Mesothelial cell of epicardium (in vitro differentiated cells): ENCODE measurements at regions not wholly inside any gene's neighbourhood (a gene's known extent, or its start where the extent isn't known, plus 50 kb on each side); places are given as distances from the start of the nearest gene placed in this dataset.

Source experiments
- DNase-seq, 2 experiments: peaks; one replicate each; pipeline ENCODE4 v3.0.0; 2021; ENCODE audit warnings: low spot score in 2 of 2; ENCODE audit not compliant: unreplicated experiment in 2 of 2
- H3K27ac Mint-ChIP-seq: 2 replicates; pipeline ENCODE4 v1.8.0; 2021; ENCODE audit warnings: mixed read lengths
- H3K27me3 Mint-ChIP-seq: 2 replicates; pipeline ENCODE4 v1.8.0; 2021; ENCODE audit warnings: low read depth, mixed read lengths
- H3K36me3 Mint-ChIP-seq: 2 replicates; pipeline ENCODE4 v1.8.0; 2021; ENCODE audit warnings: mixed read lengths
- H3K4me1 Mint-ChIP-seq: 2 replicates; pipeline ENCODE4 v1.8.0; 2021; ENCODE audit warnings: mixed read lengths
- H3K4me3 Mint-ChIP-seq: 2 replicates; pipeline ENCODE4 v1.8.0; 2021; ENCODE audit warnings: mild to moderate bottlenecking, moderate library complexity, mixed read lengths
- H3K9me3 Mint-ChIP-seq: 2 replicates; pipeline ENCODE4 v1.8.0; 2021; ENCODE audit warnings: mixed read lengths
- TF ChIP-seq, protein P1 (sequence below): fragments of 200-600 bp; sonication (generic); IDR thresholded peaks from one replicate; pipeline ENCODE4 v1.5.0; 2021; ENCODE audit warnings: antibody characterized with exemption; ENCODE audit not compliant: unreplicated experiment

DNA sequence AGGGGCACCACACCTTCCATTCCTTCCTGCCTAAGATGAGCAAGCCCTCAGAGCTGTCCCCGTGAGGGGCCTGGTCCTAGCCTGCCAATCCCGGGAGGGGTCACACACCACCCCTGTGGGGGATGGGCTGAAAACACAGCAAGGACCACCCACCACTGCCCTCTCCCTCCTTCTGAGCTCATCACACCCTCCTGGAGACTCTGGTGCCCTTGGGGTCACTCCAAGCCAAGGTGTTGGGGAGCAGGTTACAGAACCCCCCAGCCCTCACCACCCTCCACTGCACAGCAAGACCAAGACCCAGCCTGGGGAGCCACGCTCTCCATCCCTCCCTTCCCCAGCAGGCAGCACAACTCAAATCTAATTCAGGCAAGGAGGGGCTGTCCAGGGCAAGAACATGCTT lies 60.5 kb upstream of the PPP1R26 start:
- no peak overlapping the region for H3K4me3 Mint-ChIP-seq
- no peaks in the 10 kb centered on the region for H3K4me1 Mint-ChIP-seq
- no peaks in the 10 kb centered on the region for H3K36me3 Mint-ChIP-seq
- peaks cover 7% of the 10 kb centered on the region for H3K9me3 Mint-ChIP-seq
- TF ChIP-seq, protein P1, sequence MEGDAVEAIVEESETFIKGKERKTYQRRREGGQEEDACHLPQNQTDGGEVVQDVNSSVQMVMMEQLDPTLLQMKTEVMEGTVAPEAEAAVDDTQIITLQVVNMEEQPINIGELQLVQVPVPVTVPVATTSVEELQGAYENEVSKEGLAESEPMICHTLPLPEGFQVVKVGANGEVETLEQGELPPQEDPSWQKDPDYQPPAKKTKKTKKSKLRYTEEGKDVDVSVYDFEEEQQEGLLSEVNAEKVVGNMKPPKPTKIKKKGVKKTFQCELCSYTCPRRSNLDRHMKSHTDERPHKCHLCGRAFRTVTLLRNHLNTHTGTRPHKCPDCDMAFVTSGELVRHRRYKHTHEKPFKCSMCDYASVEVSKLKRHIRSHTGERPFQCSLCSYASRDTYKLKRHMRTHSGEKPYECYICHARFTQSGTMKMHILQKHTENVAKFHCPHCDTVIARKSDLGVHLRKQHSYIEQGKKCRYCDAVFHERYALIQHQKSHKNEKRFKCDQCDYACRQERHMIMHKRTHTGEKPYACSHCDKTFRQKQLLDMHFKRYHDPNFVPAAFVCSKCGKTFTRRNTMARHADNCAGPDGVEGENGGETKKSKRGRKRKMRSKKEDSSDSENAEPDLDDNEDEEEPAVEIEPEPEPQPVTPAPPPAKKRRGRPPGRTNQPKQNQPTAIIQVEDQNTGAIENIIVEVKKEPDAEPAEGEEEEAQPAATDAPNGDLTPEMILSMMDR = no peak
- DNase-seq = no peak
- peaks cover 7% of the 10 kb centered on the region for H3K27me3 Mint-ChIP-seq
- no peak overlapping the region for H3K27ac Mint-ChIP-seq

DNA sequence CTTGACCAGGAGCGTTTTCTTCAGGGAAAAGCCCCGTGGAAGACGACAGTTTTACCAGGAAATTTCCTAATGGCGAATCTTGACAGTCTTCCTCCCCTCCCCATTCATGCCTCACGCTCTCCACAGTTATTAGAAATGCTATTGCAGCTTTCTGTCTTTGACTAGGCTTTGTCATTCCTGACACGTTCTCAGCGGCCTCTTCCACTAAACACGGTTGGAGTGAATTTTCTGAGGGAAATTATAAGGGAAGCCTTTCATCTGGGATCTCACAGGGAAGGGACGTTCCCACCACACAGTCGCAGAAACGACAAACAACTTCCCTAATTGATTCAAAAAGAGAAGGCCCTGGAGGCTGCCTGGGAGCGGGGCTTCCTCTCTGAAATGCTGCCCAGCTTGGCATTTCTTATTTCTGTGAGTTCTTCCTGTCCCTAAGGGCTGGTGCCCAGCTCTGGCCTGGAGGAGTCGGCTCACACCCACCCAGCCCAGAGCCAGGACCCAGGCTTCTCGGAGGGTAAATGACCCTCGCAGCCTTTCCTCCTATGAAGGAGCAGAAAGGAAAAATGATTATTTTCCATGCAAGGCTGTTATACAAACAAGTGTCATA lies 57.1 kb upstream of the PPP1R26 start:
- DNase-seq = no peak
- H3K4me1 Mint-ChIP-seq = no peaks in the 10 kb centered on the region
- H3K27ac Mint-ChIP-seq = no peak overlapping the region
- peaks cover 4% of the 10 kb centered on the region for H3K36me3 Mint-ChIP-seq
- no peak overlapping the region for H3K4me3 Mint-ChIP-seq
- H3K27me3 Mint-ChIP-seq = peaks cover 2% of the 10 kb centered on the region
- H3K9me3 Mint-ChIP-seq = peaks cover 22% of the 10 kb centered on the region
- TF ChIP-seq, protein P1 = no peak

DNA sequence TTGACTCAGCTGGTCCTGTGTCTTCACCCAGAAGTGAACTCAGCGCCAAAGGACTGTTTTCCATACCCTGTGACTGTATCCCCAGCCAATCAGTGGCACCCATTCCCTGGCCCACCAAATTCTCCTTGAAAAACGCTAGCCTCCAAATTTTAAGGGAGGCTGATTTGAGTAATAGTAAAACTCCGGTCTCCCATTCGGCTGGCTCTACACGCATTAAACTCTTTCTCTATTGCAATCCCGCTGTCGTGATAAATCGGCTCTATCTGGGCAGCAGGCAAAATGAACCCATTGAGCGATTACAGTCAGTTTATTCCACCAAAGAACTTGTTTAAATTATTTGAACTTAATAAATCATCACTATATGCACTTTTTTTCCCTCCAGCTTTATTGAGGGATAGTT lies 55.9 kb upstream of the PPP1R26 start:
- peaks cover 28% of the 10 kb centered on the region for H3K9me3 Mint-ChIP-seq
- TF ChIP-seq, protein P1 = no peak
- peaks cover 6% of the 10 kb centered on the region for H3K36me3 Mint-ChIP-seq
- H3K4me1 Mint-ChIP-seq = no peaks in the 10 kb centered on the region
- H3K4me3 Mint-ChIP-seq = no peak overlapping the region
- no peak for DNase-seq
- peaks cover 2% of the 10 kb centered on the region for H3K27me3 Mint-ChIP-seq
- no peak overlapping the region for H3K27ac Mint-ChIP-seq
